H9 (cell line): ENCODE measurements at regions not wholly inside any gene's neighbourhood (a gene's known extent, or its start where the extent isn't known, plus 50 kb on each side); places are given as distances from the start of the nearest gene placed in this dataset.

Experiments
- DNase-seq: peaks from one replicate; pipeline ENCODE4 v3.0.0-alpha.2; 2017
- H2AFZ ChIP-seq: one replicate; pipeline ENCODE4 v1.6.1; 2013; ENCODE audit warnings: mild to moderate bottlenecking, low read length, control low read depth, moderate library complexity
- H2AK5ac ChIP-seq: 2 replicates; pipeline ENCODE4 v1.6.1; 2013; ENCODE audit warnings: low read length, control low read depth, mixed read lengths; ENCODE audit not compliant: insufficient read length
- H2BK120ac ChIP-seq: one replicate; pipeline ENCODE4 v1.6.1; 2013; ENCODE audit warnings: low read depth, mild to moderate bottlenecking, low read length, control low read depth, inconsistent platforms; ENCODE audit not compliant: poor library complexity, severe bottlenecking
- H2BK12ac ChIP-seq: 2 replicates; pipeline ENCODE4 v1.6.1; 2013; ENCODE audit warnings: low read length, control low read depth, mixed read lengths, low read depth; ENCODE audit not compliant: insufficient read length
- H2BK15ac ChIP-seq: 2 replicates; pipeline ENCODE4 v1.6.1; 2013; ENCODE audit warnings: low read depth, low read length, control low read depth
- H2BK20ac ChIP-seq: one replicate; pipeline ENCODE4 v1.6.1; 2013; ENCODE audit warnings: low read depth, mild to moderate bottlenecking, low read length, control low read depth, inconsistent platforms; ENCODE audit not compliant: poor library complexity, severe bottlenecking
- H2BK5ac ChIP-seq: 2 replicates; pipeline ENCODE4 v1.6.1; 2013; ENCODE audit warnings: low read length, control low read depth, mixed read lengths; ENCODE audit not compliant: insufficient read length
- H3K14ac ChIP-seq: 2 replicates; pipeline ENCODE4 v1.6.1; 2013; ENCODE audit warnings: low read length, control low read depth; ENCODE audit not compliant: insufficient read depth
- H3K18ac ChIP-seq: 2 replicates; pipeline ENCODE4 v1.6.1; 2013; ENCODE audit warnings: low read depth, mild to moderate bottlenecking, mixed read lengths, low read length, control low read depth; ENCODE audit not compliant: insufficient read length
- H3K23ac ChIP-seq: 2 replicates; pipeline ENCODE4 v1.6.1; 2013; ENCODE audit warnings: low read length, control low read depth, mixed read lengths, low read depth; ENCODE audit not compliant: insufficient read length
- H3K23me2 ChIP-seq: 2 replicates; pipeline ENCODE4 v1.6.1; 2013; ENCODE audit warnings: low read depth, mild to moderate bottlenecking, mixed read lengths, low read length, control low read depth; ENCODE audit not compliant: insufficient read length, poor library complexity, severe bottlenecking
- H3K27ac ChIP-seq: 2 replicates; pipeline ENCODE4 v1.5.1; 2013; ENCODE audit warnings: low read length, control low read depth, mixed read lengths, low read depth; ENCODE audit not compliant: insufficient read length
- H3K27me3 ChIP-seq: 2 replicates; pipeline ENCODE4 v1.6.1; 2013; ENCODE audit warnings: low read length, control low read depth, inconsistent platforms; ENCODE audit not compliant: insufficient read depth
- H3K4ac ChIP-seq: 2 replicates; pipeline ENCODE4 v1.6.1; 2013; ENCODE audit warnings: low read depth, mild to moderate bottlenecking, control low read depth, inconsistent platforms, low read length, moderate library complexity
- H3K4me1 ChIP-seq: 2 replicates; pipeline ENCODE4 v1.6.1; 2013; ENCODE audit warnings: low read length, control low read depth, inconsistent platforms; ENCODE audit not compliant: insufficient read depth
- H3K4me2 ChIP-seq: 2 replicates; pipeline ENCODE4 v1.6.1; 2013; ENCODE audit warnings: low read length, control low read depth, mixed read lengths; ENCODE audit not compliant: insufficient read length, insufficient read depth
- H3K56ac ChIP-seq: 2 replicates; pipeline ENCODE4 v1.6.1; 2013; ENCODE audit warnings: low read depth, mild to moderate bottlenecking, mixed read lengths, low read length, control low read depth; ENCODE audit not compliant: insufficient read length
- H3K79me1 ChIP-seq: 2 replicates; pipeline ENCODE4 v1.6.1; 2013; ENCODE audit warnings: low read depth, mild to moderate bottlenecking, moderate library complexity, low read length, control low read depth, inconsistent platforms; ENCODE audit not compliant: insufficient read depth, poor library complexity, severe bottlenecking
- H3K79me2 ChIP-seq: 2 replicates; pipeline ENCODE4 v1.6.1; 2013; ENCODE audit warnings: low read length, control low read depth, inconsistent platforms; ENCODE audit not compliant: insufficient read depth
- H3K9ac ChIP-seq: 2 replicates; pipeline ENCODE4 v1.6.1; 2013; ENCODE audit warnings: low read length, control low read depth, mixed read lengths; ENCODE audit not compliant: insufficient read length; ENCODE audit errors: extremely low read depth
- H3K9me3 ChIP-seq: one replicate; pipeline ENCODE4 v1.6.1; 2013; ENCODE audit warnings: low read depth, low read length, inconsistent platforms; ENCODE audit not compliant: control insufficient read depth
- H3T11ph ChIP-seq: one replicate; pipeline ENCODE4 v1.6.1; 2013; ENCODE audit warnings: mild to moderate bottlenecking, low read length, control low read depth, inconsistent platforms
- H4K20me1 ChIP-seq: one replicate; pipeline ENCODE4 v1.6.1; 2013; ENCODE audit not compliant: control insufficient read depth, insufficient read length, insufficient read depth
- H4K5ac ChIP-seq: 2 replicates; pipeline ENCODE4 v1.6.1; 2013; ENCODE audit warnings: low read depth, mild to moderate bottlenecking, mixed read lengths, low read length, control low read depth; ENCODE audit not compliant: insufficient read length
- H4K8ac ChIP-seq: replicated peaks from 2 replicates; pipeline ENCODE4 v1.6.1; 2013; ENCODE audit warnings: low read length, control low read depth, mixed read lengths, low read depth; ENCODE audit not compliant: insufficient read length
- H4K91ac ChIP-seq: 2 replicates; pipeline ENCODE4 v1.6.1; 2013; ENCODE audit warnings: low read depth, mild to moderate bottlenecking, moderate library complexity, mixed read lengths, low read length, control low read depth; ENCODE audit not compliant: insufficient read length
- H3K27ac Mint-ChIP-seq, 3 experiments: 2 replicates in 2 of 3; 3 replicates in 1 of 3; pipeline ENCODE4 v1.8.0; 2020 to 2021; ENCODE audit warnings: mixed read lengths in 3 of 3, mild to moderate bottlenecking in 1 of 3, moderate library complexity in 1 of 3
- H3K27me3 Mint-ChIP-seq: 2 replicates; pipeline ENCODE4 v1.8.0; 2021; ENCODE audit warnings: low read depth, mild to moderate bottlenecking, moderate library complexity, mixed read lengths
- H3K36me3 Mint-ChIP-seq, 3 experiments: 2 replicates in 2 of 3; 3 replicates in 1 of 3; pipeline ENCODE4 v1.8.0; 2020 to 2021; ENCODE audit warnings: low read depth in 3 of 3, mixed read lengths in 3 of 3; ENCODE audit not compliant: insufficient read depth in 1 of 3
- H3K4me1 Mint-ChIP-seq, 2 experiments: 2 replicates each; pipeline ENCODE4 v1.8.0; 2020; ENCODE audit warnings: mixed read lengths in 2 of 2
- H3K4me3 Mint-ChIP-seq, 2 experiments: 2 replicates in 1 of 2; 3 replicates in 1 of 2; pipeline ENCODE4 v1.8.0; 2020 to 2021; ENCODE audit warnings: mild to moderate bottlenecking in 2 of 2, mixed read lengths in 2 of 2, moderate library complexity in 1 of 2
- H3K9me3 Mint-ChIP-seq, 2 experiments: 2 replicates in 1 of 2; 3 replicates in 1 of 2; pipeline ENCODE4 v1.8.0; 2020; ENCODE audit warnings: mild to moderate bottlenecking in 2 of 2, mixed read lengths in 2 of 2, moderate library complexity in 1 of 2
- CTCF ChIP-seq: fragments of 200-600 bp; sonication (generic); conservative IDR thresholded peaks from 3 replicates; pipeline ENCODE4 v1.8.0; 2021; ENCODE audit warnings: antibody characterized with exemption, mild to moderate bottlenecking
- WGBS: extraction: QIAGEN DNeasy Blood & Tissue Kit; methylation state at CpG from one replicate; pipeline ENCODE4 v1.1.7; 2013; ENCODE audit warnings: missing lambda C conversion rate, low lambda C conversion rate, mixed read lengths; ENCODE audit not compliant: insufficient read length; ENCODE audit errors: extremely low coverage; 5-methylcytosine and 5-hydroxymethylcytosine counted together

- no peak overlapping the region for H3K4me2 ChIP-seq
- no peak overlapping the region for H3K4ac ChIP-seq
- no peaks in the 10 kb centered on the region for H4K20me1 ChIP-seq
- no peak overlapping the region for H4K5ac ChIP-seq
- no CpG with 5 or more reads among the region's 5 CpGs for WGBS
- no peaks in the 10 kb centered on the region for H3K9me3 ChIP-seq
- TF ChIP-seq CTCF: no peak
- H2BK120ac ChIP-seq: no peak overlapping the region
- H3K27me3 Mint-ChIP-seq: no peaks in the 10 kb centered on the region
- H3K9me3 Mint-ChIP-seq: no peaks in the 10 kb centered on the region
- H2AFZ ChIP-seq: no peak overlapping the region
- H3K18ac ChIP-seq: no peak overlapping the region
- H3K27ac Mint-ChIP-seq: no peak overlapping the region; a peak in 1 of 7 replicates
- no peak overlapping the region for H3K9ac ChIP-seq
- H3K36me3 Mint-ChIP-seq: no peaks in the 10 kb centered on the region
- H3K56ac ChIP-seq: no peak overlapping the region
- no peak overlapping the region for H3K27ac ChIP-seq
- no peaks in the 10 kb centered on the region for H3K27me3 ChIP-seq
- H4K8ac ChIP-seq: no peak overlapping the region
- H3K4me3 Mint-ChIP-seq: no peak overlapping the region
- H3K4me1 Mint-ChIP-seq: no peaks in the 10 kb centered on the region
- H3T11ph ChIP-seq: no peak overlapping the region
- no peak overlapping the region for H2BK15ac ChIP-seq
- no peak overlapping the region for H3K14ac ChIP-seq
- H3K79me1 ChIP-seq: no peaks in the 10 kb centered on the region
- no peaks in the 10 kb centered on the region for H3K79me2 ChIP-seq
- H2BK5ac ChIP-seq: no peak overlapping the region
- H2AK5ac ChIP-seq: no peak overlapping the region
- no peak overlapping the region for H2BK20ac ChIP-seq
- DNase-seq: no peak
- H3K23ac ChIP-seq: no peak overlapping the region
- no peaks in the 10 kb centered on the region for H3K23me2 ChIP-seq
- no peak overlapping the region for H2BK12ac ChIP-seq
- no peak overlapping the region for H4K91ac ChIP-seq
- no peaks in the 10 kb centered on the region for H3K4me1 ChIP-seq
Observed at GRCh38 chr5:83834306-83834705, 113.7 kb upstream of the HAPLN1 start.
